K562 (cell line): ENCODE measurements at regions not wholly inside any gene's neighbourhood (a gene's known extent, or its start where the extent isn't known, plus 50 kb on each side); places are given as distances from the start of the nearest gene placed in this dataset.

Experiments
- BRCA1 ChIP-seq, 2 experiments: fragments of 450-650 bp in 1 of 2; sonication (generic) in 1 of 2; formaldehyde crosslinking in 1 of 2; IDR thresholded peaks; 2 replicates each; pipeline versions ENCODE4 v1.5.0 to v1.6.1; 2017 to 2020; ENCODE audit warnings: mild to moderate bottlenecking in 1 of 2, missing genetic modification reagents in 1 of 2
- DMBX1 ChIP-seq: fragments of 250-450 bp; sonication (Bioruptor Pico); IDR thresholded peaks from 2 replicates; pipeline ENCODE4 v1.8.0; 2022; ENCODE audit warnings: inconsistent platforms, mild to moderate bottlenecking, moderate library complexity, borderline replicate concordance
- EGR1 ChIP-seq: fragments of 450-650 bp; conservative IDR thresholded peaks from 2 replicates; pipeline ENCODE4 v1.6.1; 2017; ENCODE audit warnings: mild to moderate bottlenecking
- ESRRA ChIP-seq: fragments of 450-650 bp; IDR thresholded peaks from 2 replicates; pipeline ENCODE4 v1.6.1; 2014; ENCODE audit warnings: low read depth, mild to moderate bottlenecking, moderate library complexity, borderline replicate concordance
- MYC ChIP-seq, 2 experiments: fragments of 250-450 bp in 1 of 2; sonication (Bioruptor Pico) in 1 of 2; IDR thresholded peaks; 2 replicates each; pipeline versions ENCODE4 v1.5.1 to v1.6.1; 2012 to 2021; ENCODE audit warnings: low read depth in 2 of 2, borderline replicate concordance in 1 of 2, improper control_type of control experiment in 1 of 2, low read length in 1 of 2, mild to moderate bottlenecking in 1 of 2, moderate library complexity in 1 of 2
- POLR2AphosphoS5 ChIP-seq: IDR thresholded peaks from 2 replicates; pipeline ENCODE4 v1.6.1; 2011; ENCODE audit warnings: mild to moderate bottlenecking, low read depth, low read length, moderate library complexity; ENCODE audit not compliant: control insufficient read depth, insufficient read depth
- SIN3A ChIP-seq, 2 experiments: fragments of 150-350 bp in 1 of 2; IDR thresholded peaks; 2 replicates each; pipeline ENCODE4 v1.6.1; 2011 to 2016; ENCODE audit warnings: borderline replicate concordance in 2 of 2, low read depth in 2 of 2, low read length in 2 of 2, mild to moderate bottlenecking in 2 of 2, moderate library complexity in 2 of 2; ENCODE audit not compliant: control insufficient read depth in 1 of 2
- SMARCA5 ChIP-seq: fragments of 450-650 bp; IDR thresholded peaks from 2 replicates; pipeline ENCODE4 v1.6.1; 2016
- TCF7L2 ChIP-seq: fragments of 150-350 bp; IDR thresholded peaks from 2 replicates; pipeline ENCODE4 v1.6.1; 2016; ENCODE audit warnings: low read depth, mild to moderate bottlenecking, low read length, moderate library complexity
- YY1 ChIP-seq, 3 experiments: IDR thresholded peaks; 2 replicates each; pipeline ENCODE4 v1.6.1; 2011; ENCODE audit warnings: low read length in 2 of 3, mild to moderate bottlenecking in 2 of 3, moderate library complexity in 2 of 3, borderline replicate concordance in 1 of 3, control low read depth in 1 of 3, low read depth in 1 of 3; ENCODE audit not compliant: insufficient read depth in 3 of 3, insufficient replicate concordance in 2 of 3, control insufficient read depth in 1 of 3, insufficient read length in 1 of 3; ENCODE audit errors: extremely low read depth in 1 of 3
- ZKSCAN8 ChIP-seq: fragments of 200-800 bp; sonication (Bioruptor generic); IDR thresholded peaks from 2 replicates; pipeline ENCODE4 v1.6.1; 2016; ENCODE audit warnings: missing genetic modification characterization, missing compliant biosample characterization
- TF ChIP-seq, protein P1 (sequence below): sonication (generic); formaldehyde crosslinking; IDR thresholded peaks from 2 replicates; pipeline ENCODE4 v1.8.0; 2023; ENCODE audit warnings: missing genetic modification reagents, mild to moderate bottlenecking, borderline replicate concordance
- TF ChIP-seq, protein P2 (sequence below): sonication (generic); formaldehyde crosslinking; IDR thresholded peaks from 2 replicates; pipeline ENCODE4 v1.4.0; 2020; ENCODE audit warnings: mild to moderate bottlenecking, missing genetic modification reagents

DNA sequence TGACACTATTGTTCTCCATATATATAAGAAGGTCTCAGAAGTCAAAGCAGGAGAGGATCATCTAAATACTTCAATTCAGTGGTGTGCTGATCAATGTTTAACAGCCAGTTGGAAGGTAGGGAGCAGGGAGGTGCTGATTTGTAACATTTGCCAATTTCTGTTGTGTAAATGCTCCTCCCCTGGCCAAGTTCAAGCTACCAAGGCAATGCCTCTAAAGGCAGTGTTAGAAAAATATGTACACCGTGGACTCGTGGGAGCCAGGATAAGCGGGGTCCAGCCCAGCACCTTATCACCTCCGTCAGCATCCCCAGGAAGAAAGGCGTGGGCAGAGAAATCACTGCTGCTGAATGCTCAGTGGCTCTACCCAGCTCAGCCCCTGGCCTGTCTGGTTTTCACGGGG is 75.3 kb upstream of the COX10 start:
- TF ChIP-seq POLR2AphosphoS5 (no peak), DMBX1 (CRISPR knock-in tag) (no peak), TCF7L2 (no peak), ESRRA (no peak), YY1 (IDR thresholded peaks at IDR 0.05; ENCODE audit: borderline replicate concordance in 1 of 3, control insufficient read depth in 1 of 3, extremely low read depth in 1 of 3, insufficient read depth in 3 of 3, insufficient read length in 1 of 3, insufficient replicate concordance in 2 of 3, low read depth in 1 of 3, low read length in 2 of 3) (no peak), BRCA1 (IDR thresholded peaks at IDR 0.05) (no peak), BRCA1 (CRISPR knock-in tag; IDR thresholded peaks at IDR 0.05) (no peak), ZKSCAN8 (no peak), SIN3A (IDR thresholded peaks at IDR 0.05; ENCODE audit: borderline replicate concordance in 2 of 2, control insufficient read depth in 1 of 2, low read depth in 2 of 2, low read length in 2 of 2) (no peak), SMARCA5 (no peak), MYC (IDR thresholded peaks at IDR 0.05; ENCODE audit: low read depth, low read length) (no peak), MYC (CRISPR knock-in tag; IDR thresholded peaks at IDR 0.05; ENCODE audit: borderline replicate concordance, low read depth) (no peak), EGR1 (no peak)
- TF ChIP-seq, protein P1, sequence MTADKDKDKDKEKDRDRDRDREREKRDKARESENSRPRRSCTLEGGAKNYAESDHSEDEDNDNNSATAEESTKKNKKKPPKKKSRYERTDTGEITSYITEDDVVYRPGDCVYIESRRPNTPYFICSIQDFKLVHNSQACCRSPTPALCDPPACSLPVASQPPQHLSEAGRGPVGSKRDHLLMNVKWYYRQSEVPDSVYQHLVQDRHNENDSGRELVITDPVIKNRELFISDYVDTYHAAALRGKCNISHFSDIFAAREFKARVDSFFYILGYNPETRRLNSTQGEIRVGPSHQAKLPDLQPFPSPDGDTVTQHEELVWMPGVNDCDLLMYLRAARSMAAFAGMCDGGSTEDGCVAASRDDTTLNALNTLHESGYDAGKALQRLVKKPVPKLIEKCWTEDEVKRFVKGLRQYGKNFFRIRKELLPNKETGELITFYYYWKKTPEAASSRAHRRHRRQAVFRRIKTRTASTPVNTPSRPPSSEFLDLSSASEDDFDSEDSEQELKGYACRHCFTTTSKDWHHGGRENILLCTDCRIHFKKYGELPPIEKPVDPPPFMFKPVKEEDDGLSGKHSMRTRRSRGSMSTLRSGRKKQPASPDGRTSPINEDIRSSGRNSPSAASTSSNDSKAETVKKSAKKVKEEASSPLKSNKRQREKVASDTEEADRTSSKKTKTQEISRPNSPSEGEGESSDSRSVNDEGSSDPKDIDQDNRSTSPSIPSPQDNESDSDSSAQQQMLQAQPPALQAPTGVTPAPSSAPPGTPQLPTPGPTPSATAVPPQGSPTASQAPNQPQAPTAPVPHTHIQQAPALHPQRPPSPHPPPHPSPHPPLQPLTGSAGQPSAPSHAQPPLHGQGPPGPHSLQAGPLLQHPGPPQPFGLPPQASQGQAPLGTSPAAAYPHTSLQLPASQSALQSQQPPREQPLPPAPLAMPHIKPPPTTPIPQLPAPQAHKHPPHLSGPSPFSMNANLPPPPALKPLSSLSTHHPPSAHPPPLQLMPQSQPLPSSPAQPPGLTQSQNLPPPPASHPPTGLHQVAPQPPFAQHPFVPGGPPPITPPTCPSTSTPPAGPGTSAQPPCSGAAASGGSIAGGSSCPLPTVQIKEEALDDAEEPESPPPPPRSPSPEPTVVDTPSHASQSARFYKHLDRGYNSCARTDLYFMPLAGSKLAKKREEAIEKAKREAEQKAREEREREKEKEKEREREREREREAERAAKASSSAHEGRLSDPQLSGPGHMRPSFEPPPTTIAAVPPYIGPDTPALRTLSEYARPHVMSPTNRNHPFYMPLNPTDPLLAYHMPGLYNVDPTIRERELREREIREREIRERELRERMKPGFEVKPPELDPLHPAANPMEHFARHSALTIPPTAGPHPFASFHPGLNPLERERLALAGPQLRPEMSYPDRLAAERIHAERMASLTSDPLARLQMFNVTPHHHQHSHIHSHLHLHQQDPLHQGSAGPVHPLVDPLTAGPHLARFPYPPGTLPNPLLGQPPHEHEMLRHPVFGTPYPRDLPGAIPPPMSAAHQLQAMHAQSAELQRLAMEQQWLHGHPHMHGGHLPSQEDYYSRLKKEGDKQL (CRISPR knock-in tag), result no peak
- TF ChIP-seq, protein P2, sequence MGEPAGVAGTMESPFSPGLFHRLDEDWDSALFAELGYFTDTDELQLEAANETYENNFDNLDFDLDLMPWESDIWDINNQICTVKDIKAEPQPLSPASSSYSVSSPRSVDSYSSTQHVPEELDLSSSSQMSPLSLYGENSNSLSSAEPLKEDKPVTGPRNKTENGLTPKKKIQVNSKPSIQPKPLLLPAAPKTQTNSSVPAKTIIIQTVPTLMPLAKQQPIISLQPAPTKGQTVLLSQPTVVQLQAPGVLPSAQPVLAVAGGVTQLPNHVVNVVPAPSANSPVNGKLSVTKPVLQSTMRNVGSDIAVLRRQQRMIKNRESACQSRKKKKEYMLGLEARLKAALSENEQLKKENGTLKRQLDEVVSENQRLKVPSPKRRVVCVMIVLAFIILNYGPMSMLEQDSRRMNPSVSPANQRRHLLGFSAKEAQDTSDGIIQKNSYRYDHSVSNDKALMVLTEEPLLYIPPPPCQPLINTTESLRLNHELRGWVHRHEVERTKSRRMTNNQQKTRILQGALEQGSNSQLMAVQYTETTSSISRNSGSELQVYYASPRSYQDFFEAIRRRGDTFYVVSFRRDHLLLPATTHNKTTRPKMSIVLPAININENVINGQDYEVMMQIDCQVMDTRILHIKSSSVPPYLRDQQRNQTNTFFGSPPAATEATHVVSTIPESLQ (CRISPR knock-in tag), result no peak
